ENCODE measurements at regions not wholly inside any gene's neighbourhood (a gene's known extent, or its start where the extent isn't known, plus 50 kb on each side); places are given as distances from the start of the nearest gene placed in this dataset.

DNA sequence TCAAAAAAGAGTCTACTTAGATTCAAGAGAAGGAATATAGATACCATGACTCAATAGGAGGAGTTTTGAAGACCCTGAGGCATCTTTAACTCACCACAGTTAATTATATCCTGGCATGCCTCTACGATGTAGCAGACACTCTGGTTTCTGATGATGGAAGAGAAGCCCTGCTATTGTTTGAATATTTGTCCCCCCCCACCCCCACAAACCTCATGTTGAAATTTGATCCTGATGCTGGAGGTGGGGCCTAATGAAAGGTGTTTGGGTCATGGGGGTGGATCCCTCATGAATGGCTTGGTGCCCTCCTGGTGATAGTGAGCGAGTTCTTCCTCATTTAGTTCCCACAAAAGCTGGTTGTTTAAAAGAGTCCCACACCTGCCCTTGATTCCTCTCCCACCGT, 147.9 kb upstream of the TBCA start:
- TF ChIP-seq CTCF (conservative IDR thresholded peaks at IDR 0.05; ENCODE audit: low read depth, low read length) = no peak
- no peak for TF ChIP-seq EZH2phosphoT487 (IDR thresholded peaks at IDR 0.05; ENCODE audit: borderline replicate concordance, low read length)
- no peak for TF ChIP-seq EZH2 (IDR thresholded peaks at IDR 0.05; ENCODE audit: low read length, unreplicated experiment)
